ENCODE measurements at regions not wholly inside any gene's neighbourhood (a gene's known extent, or its start where the extent isn't known, plus 50 kb on each side); places are given as distances from the start of the nearest gene placed in this dataset.

- H3K9me2 ChIP-seq (replicated peaks; ENCODE audit: insufficient read depth): no peaks in the 10 kb centered on the region
- WGBS (ENCODE audit: low lambda C conversion rate, missing lambda C conversion rate): 62% methylated on average over 5 of the region's 5 CpGs
- H3K27me3 ChIP-seq: no peaks in the 10 kb centered on the region
- no peaks in the 10 kb centered on the region for H3K36me3 ChIP-seq (replicated peaks; ENCODE audit: insufficient read depth, low read depth)
- no peak overlapping the region for H3K4me3 ChIP-seq
- TF ChIP-seq CTCF (IDR thresholded peaks at IDR 0.05; ENCODE audit: poor library complexity) (no peak), EZH2 (IDR thresholded peaks at IDR 0.05; ENCODE audit: borderline replicate concordance) (no peak), EZH2phosphoT487 (IDR thresholded peaks at IDR 0.05; ENCODE audit: low read depth, severe bottlenecking, unreplicated experiment) (no peak)
- peaks cover 9% of the 10 kb centered on the region for H3K9me3 ChIP-seq (ENCODE audit: low read depth)
- no peaks in the 10 kb centered on the region for H3K79me2 ChIP-seq
- H3K27ac ChIP-seq: no peak overlapping the region
- no peaks in the 10 kb centered on the region for H4K20me1 ChIP-seq (ENCODE audit: insufficient read depth, poor library complexity, severe bottlenecking)
- no peaks in the 10 kb centered on the region for H3K4me1 ChIP-seq (ENCODE audit: insufficient read depth)
- no peak overlapping the region for H2AFZ ChIP-seq
- DNase-seq (ENCODE audit: low spot score): no peak
- H3K4me2 ChIP-seq: no peak overlapping the region
Observed at GRCh38 chr6:165118736-165119135, 190.7 kb downstream of the C6orf118 start.

- H2AFZ ChIP-seq: no peak overlapping the region
- WGBS (ENCODE audit: low lambda C conversion rate, missing lambda C conversion rate): 96% methylated on average over 3 of the region's 3 CpGs
- H3K4me2 ChIP-seq: no peak overlapping the region
- peaks cover 11% of the 10 kb centered on the region for H3K9me3 ChIP-seq (ENCODE audit: low read depth)
- TF ChIP-seq EZH2phosphoT487 (IDR thresholded peaks at IDR 0.05; ENCODE audit: low read depth, severe bottlenecking, unreplicated experiment): no peak
- TF ChIP-seq EZH2 (IDR thresholded peaks at IDR 0.05; ENCODE audit: borderline replicate concordance): no peak
- TF ChIP-seq CTCF (IDR thresholded peaks at IDR 0.05; ENCODE audit: poor library complexity): no peak
- no peak for DNase-seq (ENCODE audit: low spot score)
- no peaks in the 10 kb centered on the region for H3K9me2 ChIP-seq (replicated peaks; ENCODE audit: insufficient read depth)
- H4K20me1 ChIP-seq (ENCODE audit: insufficient read depth, poor library complexity, severe bottlenecking): no peaks in the 10 kb centered on the region
- no peaks in the 10 kb centered on the region for H3K27me3 ChIP-seq
- no peaks in the 10 kb centered on the region for H3K4me1 ChIP-seq (ENCODE audit: insufficient read depth)
- H3K36me3 ChIP-seq (replicated peaks; ENCODE audit: insufficient read depth, low read depth): no peaks in the 10 kb centered on the region
- no peak overlapping the region for H3K4me3 ChIP-seq
- no peak overlapping the region for H3K27ac ChIP-seq
- H3K79me2 ChIP-seq: no peaks in the 10 kb centered on the region
Observed at GRCh38 chr6:165117806-165118205, 191.6 kb downstream of the C6orf118 start.

GRCh38 chr6:165117121-165117520 is 192.3 kb downstream of the C6orf118 start:
- H2AFZ ChIP-seq: no peak overlapping the region

More at GRCh38 chr6:165117121-165117520, 192.3 kb downstream of the C6orf118 start:
- Histone ChIP-seq H3K79me2 (no peaks in the 10 kb centered on the region), H3K9me3 (ENCODE audit: low read depth) (peaks cover 11% of the 10 kb centered on the region), H3K27ac (no peak overlapping the region), H3K36me3 (replicated peaks; ENCODE audit: insufficient read depth, low read depth) (no peaks in the 10 kb centered on the region), H3K4me1 (ENCODE audit: insufficient read depth) (no peaks in the 10 kb centered on the region), H3K27me3 (no peaks in the 10 kb centered on the region), H3K4me2 (no peak overlapping the region), H3K9me2 (replicated peaks; ENCODE audit: insufficient read depth) (no peaks in the 10 kb centered on the region), H3K4me3 (no peak overlapping the region), H4K20me1 (ENCODE audit: insufficient read depth, poor library complexity, severe bottlenecking) (no peaks in the 10 kb centered on the region)
- DNase-seq (ENCODE audit: low spot score): no peak
- TF ChIP-seq EZH2phosphoT487 (IDR thresholded peaks at IDR 0.05; ENCODE audit: low read depth, severe bottlenecking, unreplicated experiment) (no peak), EZH2 (IDR thresholded peaks at IDR 0.05; ENCODE audit: borderline replicate concordance) (no peak), CTCF (IDR thresholded peaks at IDR 0.05; ENCODE audit: poor library complexity) (no peak)
- 97% methylated on average over 2 of the region's 2 CpGs for WGBS (ENCODE audit: low lambda C conversion rate, missing lambda C conversion rate)
